Endothelial cell of umbilical vein (primary cell): ENCODE measurements at regions not wholly inside any gene's neighbourhood (a gene's known extent, or its start where the extent isn't known, plus 50 kb on each side); places are given as distances from the start of the nearest gene placed in this dataset.

ENCODE experiments used
- FOS ChIP-seq: IDR thresholded peaks from 2 replicates; pipeline ENCODE4 v1.6.1; 2011; ENCODE audit warnings: mild to moderate bottlenecking, low read length, moderate library complexity, borderline replicate concordance; ENCODE audit not compliant: insufficient read depth
- POLR2A ChIP-seq: IDR thresholded peaks from 2 replicates; pipeline ENCODE4 v1.6.1; 2012; ENCODE audit warnings: low read depth, mild to moderate bottlenecking, control low read depth, low read length
- POLR2AphosphoS5 ChIP-seq: IDR thresholded peaks from 2 replicates; pipeline ENCODE4 v1.6.1; 2012; ENCODE audit warnings: low read depth, mild to moderate bottlenecking, control low read depth, low read length, moderate library complexity; ENCODE audit not compliant: insufficient read depth
- TF ChIP-seq, protein P1 (sequence below), 2 donors: IDR thresholded peaks; 1 replicate in 1 of 2; 2 replicates in 1 of 2; pipeline ENCODE4 v1.5.1; 2011; ENCODE audit warnings: low read length in 2 of 2, mild to moderate bottlenecking in 2 of 2, moderate library complexity in 2 of 2, control low read depth in 1 of 2, inconsistent platforms in 1 of 2, low read depth in 1 of 2; ENCODE audit not compliant: insufficient read depth in 1 of 2; ENCODE audit errors: extremely low read depth in 1 of 2

DNA sequence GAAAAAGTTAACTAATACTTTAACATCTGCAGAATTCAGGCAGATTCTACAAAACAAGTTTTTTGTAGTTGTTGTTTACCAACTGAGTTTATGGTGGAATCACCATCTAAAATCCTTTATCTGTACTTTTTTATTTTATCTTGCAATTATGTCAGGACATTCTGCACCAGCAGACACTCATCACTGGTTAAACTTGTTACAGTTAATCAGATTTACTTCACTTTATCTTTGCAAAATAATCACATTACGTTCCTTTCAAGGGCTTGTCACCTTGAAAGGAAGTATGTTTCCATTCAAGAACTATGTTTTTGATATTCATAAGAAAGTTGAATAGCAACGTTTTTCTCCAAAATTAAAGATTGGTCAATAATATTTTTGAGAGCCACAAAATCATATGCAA lies 796.6 kb upstream of the ROBO1 start:
- TF ChIP-seq POLR2A: no peak
- TF ChIP-seq, protein P1, sequence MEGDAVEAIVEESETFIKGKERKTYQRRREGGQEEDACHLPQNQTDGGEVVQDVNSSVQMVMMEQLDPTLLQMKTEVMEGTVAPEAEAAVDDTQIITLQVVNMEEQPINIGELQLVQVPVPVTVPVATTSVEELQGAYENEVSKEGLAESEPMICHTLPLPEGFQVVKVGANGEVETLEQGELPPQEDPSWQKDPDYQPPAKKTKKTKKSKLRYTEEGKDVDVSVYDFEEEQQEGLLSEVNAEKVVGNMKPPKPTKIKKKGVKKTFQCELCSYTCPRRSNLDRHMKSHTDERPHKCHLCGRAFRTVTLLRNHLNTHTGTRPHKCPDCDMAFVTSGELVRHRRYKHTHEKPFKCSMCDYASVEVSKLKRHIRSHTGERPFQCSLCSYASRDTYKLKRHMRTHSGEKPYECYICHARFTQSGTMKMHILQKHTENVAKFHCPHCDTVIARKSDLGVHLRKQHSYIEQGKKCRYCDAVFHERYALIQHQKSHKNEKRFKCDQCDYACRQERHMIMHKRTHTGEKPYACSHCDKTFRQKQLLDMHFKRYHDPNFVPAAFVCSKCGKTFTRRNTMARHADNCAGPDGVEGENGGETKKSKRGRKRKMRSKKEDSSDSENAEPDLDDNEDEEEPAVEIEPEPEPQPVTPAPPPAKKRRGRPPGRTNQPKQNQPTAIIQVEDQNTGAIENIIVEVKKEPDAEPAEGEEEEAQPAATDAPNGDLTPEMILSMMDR (IDR thresholded peaks at IDR 0.05; ENCODE audit: extremely low read depth in 1 of 2, insufficient read depth in 1 of 2, low read depth in 1 of 2, low read length in 2 of 2): no peak
- no peak for TF ChIP-seq POLR2AphosphoS5
- no peak for TF ChIP-seq FOS
